HG03378 (cell line): ENCODE measurements at regions not wholly inside any gene's neighbourhood (a gene's known extent, or its start where the extent isn't known, plus 50 kb on each side); places are given as distances from the start of the nearest gene placed in this dataset.

ENCODE experiments used
- ATAC-seq: cut with Tn5 transposase; IDR thresholded peaks from one replicate; pipeline ENCODE4 v1.9.1; 2021; ENCODE audit warnings: mild to moderate bottlenecking, moderate library complexity; ENCODE audit not compliant: unreplicated experiment

GRCh38 chr12:66902020-66902419 lies 223.1 kb upstream of the GRIP1 start:
- ATAC-seq = no peak

GRCh38 chr12:66903782-66904396 lies 225.0 kb upstream of the GRIP1 start:
- no peak for ATAC-seq

- ATAC-seq = no peak
Observed at GRCh38 chr12:66905201-66905600, 226.3 kb upstream of the GRIP1 start.

- ATAC-seq = no peak
Observed at GRCh38 chr12:66910366-66910974, 231.6 kb upstream of the GRIP1 start.

- no peak for ATAC-seq
Observed at GRCh38 chr12:66915306-66915904, 236.5 kb upstream of the GRIP1 start.

- ATAC-seq = no peak
Observed at GRCh38 chr12:66916189-66916588, 237.3 kb upstream of the GRIP1 start.

- no peak for ATAC-seq
Observed at GRCh38 chr12:66919466-66919865, 240.6 kb upstream of the GRIP1 start.

- ATAC-seq = no peak
Observed at GRCh38 chr12:66920205-66920604, 241.3 kb upstream of the GRIP1 start.

GRCh38 chr12:66921151-66921550 lies 242.3 kb upstream of the GRIP1 start:
- no peak for ATAC-seq

- ATAC-seq = no peak
Observed at GRCh38 chr12:66925083-66925482, 246.2 kb upstream of the GRIP1 start.

- ATAC-seq = no peak
Observed at GRCh38 chr12:66929121-66929520, 250.2 kb upstream of the GRIP1 start.

GRCh38 chr12:66931091-66931490 lies 252.2 kb upstream of the GRIP1 start:
- no peak for ATAC-seq

GRCh38 chr12:66932126-66932525 lies 253.2 kb upstream of the GRIP1 start:
- ATAC-seq = no peak

GRCh38 chr12:66934302-66935062 lies 255.6 kb upstream of the GRIP1 start:
- ATAC-seq = no peak

GRCh38 chr12:66941150-66941549 lies 262.3 kb upstream of the GRIP1 start:
- no peak for ATAC-seq

- ATAC-seq = no peak
Observed at GRCh38 chr12:66942741-66943465, 264.0 kb upstream of the GRIP1 start.

GRCh38 chr12:66944365-66944764 lies 265.5 kb upstream of the GRIP1 start:
- ATAC-seq = no peak

GRCh38 chr12:66945189-66945817 lies 266.4 kb upstream of the GRIP1 start:
- ATAC-seq = no peak

- ATAC-seq = no peak
Observed at GRCh38 chr12:66947119-66947518, 268.2 kb upstream of the GRIP1 start.

GRCh38 chr12:66952668-66953067 lies 273.8 kb upstream of the GRIP1 start:
- no peak for ATAC-seq

GRCh38 chr12:66956300-66956699 lies 277.4 kb upstream of the GRIP1 start:
- no peak for ATAC-seq
